NOMO-1 treated with DMSO at 0.1 percent for 48 hours (cell line): ENCODE measurements at regions not wholly inside any gene's neighbourhood (a gene's known extent, or its start where the extent isn't known, plus 50 kb on each side); places are given as distances from the start of the nearest gene placed in this dataset.
"Not testable (repeated sequence)": the region's sequence is repeated elsewhere in the genome, so short reads cannot be mapped to it uniquely, and the experiment has no call there.

Experiments
- DNase-seq: peaks from one replicate; lab custom pipeline; 2025; ENCODE audit not compliant: unreplicated experiment; lab: John Stamatoyannopoulos, UW

DNA sequence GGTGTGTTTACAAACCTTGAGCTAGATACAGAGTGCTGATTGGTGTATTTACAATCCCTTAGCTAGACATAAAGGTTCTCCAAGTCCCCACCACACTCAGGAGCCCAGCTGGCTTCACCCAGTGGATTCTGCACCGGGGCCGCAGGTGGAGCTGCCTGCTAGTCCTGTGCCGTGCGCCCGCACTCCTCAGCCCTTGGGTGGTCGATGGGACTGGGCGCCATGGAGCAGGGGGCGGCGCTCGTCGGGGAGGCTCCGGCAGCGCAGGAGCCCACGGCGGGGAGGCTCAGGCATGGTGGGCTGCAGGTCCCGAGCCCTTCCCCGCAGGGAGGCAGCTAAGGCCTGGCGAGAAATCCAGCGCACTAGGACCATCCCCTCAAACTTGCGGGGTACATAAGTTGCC, 124.2 kb upstream of the EEF2KMT start:
- DNase-seq, result not testable (repeated sequence)

GRCh38 chr16:5220705-5221104, 123.1 kb upstream of the EEF2KMT start:
- no peak for DNase-seq

DNA sequence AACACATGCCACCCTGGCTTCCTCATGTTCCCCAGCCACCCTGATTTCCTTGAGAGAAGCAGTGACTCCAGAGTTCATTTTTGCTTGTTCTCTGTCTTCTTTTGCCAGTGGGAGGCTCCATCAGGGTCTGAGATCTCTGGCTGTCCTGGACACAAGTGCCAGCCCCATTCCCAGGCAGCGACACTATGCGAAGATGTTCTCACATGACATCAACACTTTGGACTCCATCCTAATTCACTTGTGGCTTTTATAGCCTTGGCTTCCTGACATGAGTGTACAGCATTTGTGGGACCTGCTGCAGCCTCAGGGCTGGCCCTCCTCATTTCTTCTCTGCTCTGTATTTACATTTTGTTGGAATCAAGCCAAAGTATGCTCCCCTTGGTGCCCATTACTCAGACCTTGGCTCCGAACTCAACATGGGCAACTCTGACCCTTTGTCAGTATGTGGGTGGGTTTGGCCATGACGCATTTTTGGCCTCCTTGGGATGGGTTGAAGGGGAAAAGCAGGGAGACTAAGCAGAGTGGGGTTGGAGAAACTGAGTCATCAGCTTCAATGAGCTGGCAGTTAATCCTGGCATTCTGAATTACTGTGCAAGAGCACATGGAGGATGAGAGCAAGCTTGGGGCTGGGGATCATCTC, 119.0 kb upstream of the EEF2KMT start:
- DNase-seq, result no peak

- DNase-seq, result no peak
These were observed 118.3 kb upstream of the EEF2KMT start for GRCh38 chr16:5215901-5216300.

DNA sequence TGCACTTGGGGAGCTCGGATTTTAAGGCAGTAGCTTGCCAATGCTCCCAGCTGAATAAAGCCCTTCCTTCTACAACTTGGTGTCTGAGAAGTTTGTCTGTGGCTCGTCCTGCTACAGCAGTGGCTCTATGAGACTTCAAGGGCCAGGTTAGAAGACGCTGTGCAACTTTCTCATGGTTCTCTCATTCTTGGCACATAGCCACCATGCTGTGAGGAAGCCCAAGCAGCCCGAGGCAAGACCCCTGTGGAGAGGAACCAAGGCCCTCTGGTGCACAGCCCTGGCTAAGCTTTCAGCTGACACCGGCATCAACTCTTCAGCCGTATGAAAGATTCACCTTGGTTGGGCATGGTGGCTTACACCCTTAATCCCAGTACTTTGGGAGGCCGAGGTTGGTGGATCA, 116.9 kb upstream of the EEF2KMT start:
- no peak for DNase-seq

GRCh38 chr16:5212501-5212900, 114.9 kb upstream of the EEF2KMT start:
- not testable (repeated sequence) for DNase-seq

DNA sequence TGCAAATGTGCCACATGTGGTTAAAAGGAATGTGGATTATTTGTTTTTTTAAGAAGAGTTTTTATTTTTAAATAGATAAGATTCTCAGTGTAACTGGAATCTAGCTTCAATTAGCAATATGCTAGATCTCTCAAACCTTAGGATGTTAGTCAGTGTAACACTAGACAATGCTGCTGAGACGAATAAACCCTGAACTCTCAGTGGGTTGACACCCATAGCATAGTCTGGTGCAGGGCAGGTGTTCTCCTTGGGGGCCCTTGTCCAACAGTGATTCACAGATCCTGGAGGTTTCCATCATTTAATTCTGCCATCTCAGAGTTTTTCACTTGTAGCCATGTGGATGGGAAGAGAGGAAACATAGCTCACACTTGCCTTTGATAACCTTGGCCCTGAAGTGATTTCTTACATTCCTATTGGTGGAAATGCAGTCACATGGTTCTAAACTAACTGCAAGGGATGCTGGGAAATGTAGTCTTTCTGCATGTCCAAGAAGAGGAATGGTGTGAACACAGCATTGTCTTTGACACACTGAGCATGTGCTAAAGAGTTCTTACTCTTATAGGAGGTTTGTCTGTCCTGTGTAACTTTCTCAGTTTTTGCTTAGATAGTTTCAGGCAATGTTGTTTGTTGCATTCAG, 110.4 kb upstream of the EEF2KMT start:
- not testable (repeated sequence) for DNase-seq

DNA sequence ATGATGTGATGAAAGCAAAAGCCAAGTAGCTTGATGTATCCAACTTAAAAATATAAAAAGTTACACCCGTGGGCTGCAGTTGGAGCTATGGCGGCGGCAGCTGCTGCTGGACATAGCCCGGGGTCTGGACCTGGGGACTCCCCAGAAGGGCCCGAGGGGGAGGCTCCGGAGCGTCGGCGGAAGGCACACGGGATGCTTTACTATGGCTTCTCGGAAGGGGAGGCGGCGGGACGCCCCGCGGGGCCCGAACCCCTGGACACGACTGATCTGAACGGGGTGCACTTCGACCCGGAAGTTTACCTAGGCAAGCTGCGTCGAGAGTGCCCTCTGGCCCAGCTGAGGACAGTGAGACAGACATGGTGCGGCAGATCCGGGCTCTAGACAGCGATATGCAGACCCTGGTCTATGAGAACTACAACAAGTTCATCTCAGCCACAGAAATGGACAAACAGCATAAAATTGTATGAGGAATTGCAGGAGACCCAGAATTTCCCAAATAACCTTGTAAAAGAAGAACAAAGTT, 109.5 kb upstream of the EEF2KMT start:
- no peak for DNase-seq

- no peak for DNase-seq
These were observed 108.9 kb upstream of the EEF2KMT start for GRCh38 chr16:5206331-5206990.

- no peak for DNase-seq
These were observed 107.9 kb upstream of the EEF2KMT start for GRCh38 chr16:5205361-5206040.

DNA sequence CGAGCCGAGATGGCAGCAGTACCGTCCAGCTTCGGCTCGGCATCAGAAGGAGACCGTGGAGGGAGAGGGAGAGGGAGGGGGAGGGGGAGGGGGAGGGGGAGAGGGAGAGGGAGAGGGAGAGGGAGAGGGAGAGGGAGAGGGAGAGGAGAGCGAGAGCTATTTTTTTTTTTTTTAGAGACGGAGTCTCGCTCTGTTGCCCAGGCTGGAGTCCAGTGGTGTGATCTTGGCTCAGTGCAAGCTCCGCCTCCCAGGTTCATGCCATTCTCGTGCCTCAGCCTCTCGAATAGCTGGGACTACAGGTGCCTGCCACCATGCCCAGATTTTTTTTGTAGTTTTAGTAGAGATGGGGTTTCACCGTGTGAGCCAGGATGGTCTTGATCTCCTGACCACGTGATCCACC, 106.1 kb upstream of the EEF2KMT start:
- not testable (repeated sequence) for DNase-seq

DNA sequence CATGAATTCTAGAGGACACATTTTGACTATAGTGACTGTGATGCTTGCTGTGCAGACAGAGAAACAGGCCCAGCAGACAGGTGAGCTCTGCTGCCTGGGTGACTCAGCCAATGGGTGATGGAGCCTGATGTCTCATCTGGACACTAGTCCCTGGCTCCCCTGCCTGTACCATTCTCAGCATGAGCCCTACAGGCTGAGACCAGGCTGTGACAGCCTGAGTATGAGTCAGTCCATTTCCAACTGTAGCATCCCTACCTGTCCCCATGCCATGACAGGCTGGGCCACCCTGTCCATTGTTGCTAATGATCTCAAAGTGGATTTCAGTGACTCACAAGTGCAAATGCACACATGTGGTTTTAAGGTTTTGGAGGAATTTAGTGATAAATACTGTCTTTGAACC, 102.5 kb upstream of the EEF2KMT start:
- no peak for DNase-seq

- DNase-seq, result no peak
These were observed 98.6 kb upstream of the EEF2KMT start for GRCh38 chr16:5196204-5196603.

GRCh38 chr16:5193861-5194260, 96.3 kb upstream of the EEF2KMT start:
- no peak for DNase-seq

DNA sequence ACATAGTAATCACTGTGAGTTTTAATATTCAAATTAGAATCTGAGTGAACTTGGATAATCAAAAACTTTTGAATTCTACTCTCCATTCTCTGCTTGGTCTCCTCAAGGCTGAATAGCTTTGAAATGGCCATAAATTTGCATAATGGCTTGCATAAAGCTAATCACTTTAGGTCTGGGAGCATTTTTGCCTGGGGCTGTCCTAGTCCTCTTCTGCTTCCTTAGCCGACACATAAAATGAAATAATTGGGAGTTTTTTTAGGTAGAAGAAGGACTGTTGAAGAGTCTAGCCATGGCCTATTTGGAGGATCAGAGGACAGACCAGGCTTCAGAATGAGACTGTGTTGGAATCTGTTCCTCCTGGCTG, 91.4 kb upstream of the EEF2KMT start:
- no peak for DNase-seq

GRCh38 chr16:5188318-5188988, 90.9 kb upstream of the EEF2KMT start:
- no peak for DNase-seq

GRCh38 chr16:5187402-5187952, 89.9 kb upstream of the EEF2KMT start:
- DNase-seq, result no peak

- DNase-seq, result no peak
These were observed 88.8 kb upstream of the EEF2KMT start for GRCh38 chr16:5186381-5186903.

DNA sequence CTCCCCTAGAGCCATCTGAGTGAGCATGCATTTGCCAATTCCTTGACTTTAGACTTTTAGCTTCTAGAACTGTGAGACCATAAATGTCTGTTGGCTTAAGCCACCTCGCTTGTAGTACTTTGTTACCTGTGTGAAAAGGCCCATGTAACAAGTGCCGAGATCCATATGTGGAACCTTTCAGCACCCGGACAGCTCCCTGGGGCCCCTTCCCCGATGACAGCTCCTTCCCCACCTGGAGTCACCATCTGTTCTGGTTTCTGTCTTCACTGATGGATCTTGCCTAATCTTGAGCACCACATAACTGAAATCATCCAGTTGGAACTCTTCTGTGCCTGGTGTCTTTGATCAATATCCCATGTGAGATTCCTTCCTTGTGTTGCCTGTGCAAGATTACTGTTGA, 78.9 kb upstream of the EEF2KMT start:
- DNase-seq, result no peak

DNA sequence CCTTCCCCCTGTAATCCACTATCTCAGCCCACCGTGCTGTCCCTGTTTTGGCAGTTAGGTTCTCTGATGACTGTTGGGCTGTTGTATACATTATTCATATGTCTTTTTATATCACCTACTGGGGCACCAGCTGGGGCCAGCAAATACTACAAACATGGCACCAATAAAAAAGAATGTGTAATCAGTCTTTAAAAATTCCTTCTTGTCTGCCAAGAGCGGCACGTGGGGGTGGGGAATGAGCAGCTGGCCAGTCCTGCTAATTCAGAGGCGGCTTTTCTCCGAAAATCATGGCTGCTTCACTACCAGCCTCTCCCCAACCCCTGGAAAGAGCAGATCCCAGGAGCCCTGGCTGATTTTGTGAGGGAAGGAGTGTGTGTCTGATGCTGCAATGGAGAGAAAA, 77.7 kb upstream of the EEF2KMT start:
- no peak for DNase-seq

GRCh38 chr16:5166486-5166885, 68.9 kb upstream of the EEF2KMT start:
- DNase-seq, result no peak
